Activated CD4-positive, alpha-beta T cell treated with anti-CD3 and anti-CD28 coated beads, Interleukin-2, amount 10 ng/mL, durations not matched to agents 7 days and 5 days (primary cell): ENCODE measurements at regions not wholly inside any gene's neighbourhood (a gene's known extent, or its start where the extent isn't known, plus 50 kb on each side); places are given as distances from the start of the nearest gene placed in this dataset.

Experiments used
- CTCF ChIA-PET: fragments of 350-600 bp; sonication (Branson Sonifier 250); formaldehyde crosslinking; loops from one replicate; lab custom pipeline; 2021; ENCODE audit warnings: antibody characterized with exemption; lab: Charles Lee
- POLR2A ChIA-PET: fragments of 350-600 bp; sonication (Branson Sonifier 250); formaldehyde crosslinking; loops from one replicate; lab custom pipeline; 2021; ENCODE audit warnings: antibody characterized with exemption; lab: Charles Lee
- DNase-seq: peaks from one replicate; pipeline ENCODE4 v3.0.0-alpha.2; 2020
- H3K27ac Mint-ChIP-seq: one replicate; pipeline ENCODE4 v1.8.0; 2021; ENCODE audit warnings: mild to moderate bottlenecking, moderate library complexity, mixed read lengths
- H3K27me3 Mint-ChIP-seq: one replicate; pipeline ENCODE4 v1.8.0; 2021; ENCODE audit warnings: mixed read lengths
- H3K36me3 Mint-ChIP-seq: one replicate; pipeline ENCODE4 v1.8.0; 2021; ENCODE audit warnings: low read depth, mixed read lengths
- H3K4me1 Mint-ChIP-seq: one replicate; pipeline ENCODE4 v1.8.0; 2021; ENCODE audit warnings: mixed read lengths
- H3K4me3 Mint-ChIP-seq: one replicate; pipeline ENCODE4 v1.8.0; 2021; ENCODE audit warnings: mild to moderate bottlenecking, moderate library complexity, mixed read lengths
- H3K9me3 Mint-ChIP-seq: one replicate; pipeline ENCODE4 v1.8.0; 2021; ENCODE audit warnings: mixed read lengths

- no peak for DNase-seq
- H3K36me3 Mint-ChIP-seq = no peaks in the 10 kb centered on the region
- CTCF ChIA-PET = no interaction called here
- POLR2A ChIA-PET = no interaction called here
- no peaks in the 10 kb centered on the region for H3K27me3 Mint-ChIP-seq
- H3K4me1 Mint-ChIP-seq = no peaks in the 10 kb centered on the region
- H3K4me3 Mint-ChIP-seq = no peak overlapping the region
- H3K9me3 Mint-ChIP-seq = peaks cover 5% of the 10 kb centered on the region
- H3K27ac Mint-ChIP-seq = no peak overlapping the region
Measured at GRCh38 chr12:115433014-115433634, 749.1 kb upstream of the TBX3 start.

- CTCF ChIA-PET = no interaction called here
- Mint-ChIP-seq H3K4me3 (no peak overlapping the region), H3K4me1 (no peaks in the 10 kb centered on the region), H3K36me3 (no peaks in the 10 kb centered on the region), H3K27me3 (no peaks in the 10 kb centered on the region), H3K9me3 (peaks cover 2% of the 10 kb centered on the region), H3K27ac (no peak overlapping the region)
- DNase-seq = no peak
- POLR2A ChIA-PET = no interaction called here
Measured at GRCh38 chr12:115430636-115431035, 746.7 kb upstream of the TBX3 start.

- no peak overlapping the region for H3K27ac Mint-ChIP-seq
Measured at GRCh38 chr12:115426732-115427131, 742.8 kb upstream of the TBX3 start.

GRCh38 chr12:115424003-115424402, 740.0 kb upstream of the TBX3 start:
- ChIA-PET POLR2A (no interaction called here), CTCF (no interaction called here)
- Mint-ChIP-seq H3K4me3 (no peak overlapping the region), H3K36me3 (no peaks in the 10 kb centered on the region), H3K9me3 (no peaks in the 10 kb centered on the region), H3K27ac (no peak overlapping the region), H3K27me3 (no peaks in the 10 kb centered on the region), H3K4me1 (no peaks in the 10 kb centered on the region)
- no peak for DNase-seq

More at GRCh38 chr12:115426732-115427131, 742.8 kb upstream of the TBX3 start:
- H3K27me3 Mint-ChIP-seq = no peaks in the 10 kb centered on the region
- ChIA-PET POLR2A (no interaction called here), CTCF (no interaction called here)
- no peak for DNase-seq
- H3K4me1 Mint-ChIP-seq = no peaks in the 10 kb centered on the region
- H3K9me3 Mint-ChIP-seq = no peaks in the 10 kb centered on the region
- no peaks in the 10 kb centered on the region for H3K36me3 Mint-ChIP-seq
- H3K4me3 Mint-ChIP-seq = no peak overlapping the region

GRCh38 chr12:115423546-115423987, 739.6 kb upstream of the TBX3 start:
- DNase-seq = no peak
- POLR2A ChIA-PET = no interaction called here
- Mint-ChIP-seq H3K27ac (no peak overlapping the region), H3K4me3 (no peak overlapping the region), H3K27me3 (no peaks in the 10 kb centered on the region), H3K9me3 (no peaks in the 10 kb centered on the region), H3K36me3 (no peaks in the 10 kb centered on the region), H3K4me1 (no peaks in the 10 kb centered on the region)
- CTCF ChIA-PET = no interaction called here

- Mint-ChIP-seq H3K36me3 (no peaks in the 10 kb centered on the region), H3K27me3 (no peaks in the 10 kb centered on the region), H3K4me1 (no peaks in the 10 kb centered on the region), H3K27ac (no peak overlapping the region), H3K4me3 (no peak overlapping the region), H3K9me3 (no peaks in the 10 kb centered on the region)
- ChIA-PET POLR2A (no interaction called here), CTCF (no interaction called here)
- DNase-seq = no peak
Measured at GRCh38 chr12:115422845-115423545, 739.0 kb upstream of the TBX3 start.

GRCh38 chr12:115421796-115422709, 738.1 kb upstream of the TBX3 start:
- POLR2A ChIA-PET = no interaction called here
- H3K9me3 Mint-ChIP-seq = no peaks in the 10 kb centered on the region
- H3K27ac Mint-ChIP-seq = no peak overlapping the region
- H3K4me3 Mint-ChIP-seq = no peak overlapping the region
- CTCF ChIA-PET = no interaction called here
- H3K4me1 Mint-ChIP-seq = no peaks in the 10 kb centered on the region
- DNase-seq = no peak
- H3K36me3 Mint-ChIP-seq = no peaks in the 10 kb centered on the region
- no peaks in the 10 kb centered on the region for H3K27me3 Mint-ChIP-seq

- H3K27ac Mint-ChIP-seq = no peak overlapping the region
- no peaks in the 10 kb centered on the region for H3K9me3 Mint-ChIP-seq
- no peak for DNase-seq
- no peaks in the 10 kb centered on the region for H3K4me1 Mint-ChIP-seq
- ChIA-PET POLR2A (no interaction called here), CTCF (no interaction called here)
- no peaks in the 10 kb centered on the region for H3K36me3 Mint-ChIP-seq
- no peak overlapping the region for H3K4me3 Mint-ChIP-seq
- H3K27me3 Mint-ChIP-seq = no peaks in the 10 kb centered on the region
Measured at GRCh38 chr12:115421350-115421749, 737.4 kb upstream of the TBX3 start.

- no peaks in the 10 kb centered on the region for H3K9me3 Mint-ChIP-seq
- H3K4me3 Mint-ChIP-seq = no peak overlapping the region
- H3K36me3 Mint-ChIP-seq = no peaks in the 10 kb centered on the region
- H3K27me3 Mint-ChIP-seq = no peaks in the 10 kb centered on the region
- no peaks in the 10 kb centered on the region for H3K4me1 Mint-ChIP-seq
- POLR2A ChIA-PET = no interaction called here
- CTCF ChIA-PET = no interaction called here
- no peak for DNase-seq
- H3K27ac Mint-ChIP-seq = no peak overlapping the region
Measured at GRCh38 chr12:115419145-115419646, 735.2 kb upstream of the TBX3 start.

- H3K9me3 Mint-ChIP-seq = no peaks in the 10 kb centered on the region
- POLR2A ChIA-PET = no interaction called here
- no peaks in the 10 kb centered on the region for H3K4me1 Mint-ChIP-seq
- H3K27ac Mint-ChIP-seq = no peak overlapping the region
- no peak overlapping the region for H3K4me3 Mint-ChIP-seq
- no peaks in the 10 kb centered on the region for H3K27me3 Mint-ChIP-seq
- no peak for DNase-seq
- H3K36me3 Mint-ChIP-seq = no peaks in the 10 kb centered on the region
- CTCF ChIA-PET = no interaction called here
Measured at GRCh38 chr12:115417610-115418009, 733.6 kb upstream of the TBX3 start.

- Mint-ChIP-seq H3K27ac (no peak overlapping the region), H3K27me3 (no peaks in the 10 kb centered on the region), H3K4me1 (no peaks in the 10 kb centered on the region), H3K36me3 (no peaks in the 10 kb centered on the region), H3K4me3 (no peak overlapping the region), H3K9me3 (no peaks in the 10 kb centered on the region)
- CTCF ChIA-PET = no interaction called here
- POLR2A ChIA-PET = no interaction called here
- DNase-seq = no peak
Measured at GRCh38 chr12:115416869-115417268, 732.9 kb upstream of the TBX3 start.

GRCh38 chr12:115413626-115414025, 729.7 kb upstream of the TBX3 start:
- ChIA-PET POLR2A (no interaction called here), CTCF (no interaction called here)
- no peaks in the 10 kb centered on the region for H3K36me3 Mint-ChIP-seq

GRCh38 chr12:115412831-115413230, 728.9 kb upstream of the TBX3 start:
- no peak for DNase-seq
- H3K27ac Mint-ChIP-seq = no peak overlapping the region
- no peaks in the 10 kb centered on the region for H3K9me3 Mint-ChIP-seq
- no peaks in the 10 kb centered on the region for H3K4me1 Mint-ChIP-seq
- H3K4me3 Mint-ChIP-seq = no peak overlapping the region
- CTCF ChIA-PET = no interaction called here
- no peaks in the 10 kb centered on the region for H3K36me3 Mint-ChIP-seq
- POLR2A ChIA-PET = no interaction called here
- H3K27me3 Mint-ChIP-seq = no peaks in the 10 kb centered on the region

More at GRCh38 chr12:115413626-115414025, 729.7 kb upstream of the TBX3 start:
- Mint-ChIP-seq H3K4me1 (no peaks in the 10 kb centered on the region), H3K27me3 (no peaks in the 10 kb centered on the region), H3K27ac (no peak overlapping the region), H3K4me3 (no peak overlapping the region), H3K9me3 (no peaks in the 10 kb centered on the region)
- DNase-seq = no peak
